ENCODE measurements at regions not wholly inside any gene's neighbourhood (a gene's known extent, or its start where the extent isn't known, plus 50 kb on each side); places are given as distances from the start of the nearest gene placed in this dataset.

- TF ChIP-seq POLR2AphosphoS5 (IDR thresholded peaks at IDR 0.05; ENCODE audit: low read depth, low read length) (no peak), TAF1 (IDR thresholded peaks at IDR 0.05; ENCODE audit: low read depth, low read length) (no peak), POLR2A (IDR thresholded peaks at IDR 0.05; ENCODE audit: low read depth, low read length) (no peak)
Observed at GRCh38 chr3:144466540-144466939, 494.9 kb downstream of the DIPK2A start.

Measured in GM12891 (cell line).